A673 (cell line): ENCODE measurements at regions not wholly inside any gene's neighbourhood (a gene's known extent, or its start where the extent isn't known, plus 50 kb on each side); places are given as distances from the start of the nearest gene placed in this dataset.

Source experiments
- BruUV-seq: library from RNA; stranded (reverse); fragments of 400-500 nt; replicated peaks from 2 replicates; lab custom pipeline; 2021; lab: Mats Ljungman, UMichigan
- CTCF ChIA-PET: fragments of 300-600 bp; sonication (Branson Sonifier 250); formaldehyde crosslinking; loops from one replicate; lab custom pipeline; 2022; ENCODE audit warnings: antibody characterized with exemption; lab: Charles Lee
- POLR2A ChIA-PET: fragments of 300-600 bp; sonication (Branson Sonifier 250); formaldehyde crosslinking; loops from one replicate; lab custom pipeline; 2022; ENCODE audit warnings: antibody characterized with exemption; ENCODE audit not compliant: low non-redundant PET; lab: Charles Lee
- DNase-seq: peaks from one replicate; pipeline ENCODE4 v3.0.0-alpha.2; 2015; ENCODE audit warnings: low spot score
- H3K27ac ChIP-seq: fragments of 200-600 bp; sonication (generic); 2 replicates; pipeline ENCODE4 v1.5.1; 2016; ENCODE audit warnings: mixed run types, low read depth, mild to moderate bottlenecking, mixed read lengths, antibody characterized with exemption, low read length; ENCODE audit not compliant: poor library complexity, severe bottlenecking
- H3K27me3 ChIP-seq: fragments of 200-600 bp; sonication (generic); replicated peaks from 2 replicates; pipeline ENCODE4 v1.6.1; 2017; ENCODE audit warnings: mixed run types, low read depth, mild to moderate bottlenecking, mixed read lengths, antibody characterized with exemption, low read length; ENCODE audit not compliant: insufficient read depth, poor library complexity
- H3K36me3 ChIP-seq: fragments of 200-600 bp; sonication (generic); 2 replicates; pipeline ENCODE4 v1.6.1; 2016; ENCODE audit warnings: mixed run types, mild to moderate bottlenecking, mixed read lengths, antibody characterized with exemption, low read length; ENCODE audit not compliant: insufficient read depth, poor library complexity, severe bottlenecking
- H3K4me1 ChIP-seq: fragments of 200-600 bp; sonication (generic); 2 replicates; pipeline ENCODE4 v1.6.1; 2017; ENCODE audit warnings: mixed run types, mild to moderate bottlenecking, mixed read lengths, antibody characterized with exemption, low read length; ENCODE audit not compliant: insufficient read depth, poor library complexity, severe bottlenecking
- H3K4me3 ChIP-seq: fragments of 200-600 bp; sonication (generic); 2 replicates; pipeline ENCODE4 v1.5.1; 2016; ENCODE audit warnings: low read depth, mixed run types, mild to moderate bottlenecking, mixed read lengths, low read length; ENCODE audit not compliant: poor library complexity, severe bottlenecking
- H3K9me3 ChIP-seq: fragments of 200-600 bp; sonication (generic); 2 replicates; pipeline ENCODE4 v1.6.1; 2016; ENCODE audit warnings: mixed run types, low read depth, mild to moderate bottlenecking, mixed read lengths, antibody characterized with exemption, low read length; ENCODE audit not compliant: poor library complexity, severe bottlenecking
- EZH2 ChIP-seq: fragments of 200-600 bp; sonication (generic); IDR thresholded peaks from 2 replicates; pipeline ENCODE4 v1.6.1; 2017; ENCODE audit warnings: borderline replicate concordance, low read depth, mild to moderate bottlenecking, mixed read lengths, antibody characterized with exemption, low read length; ENCODE audit not compliant: poor library complexity, severe bottlenecking
- intact Hi-C: fragments of 100-400 bp; cut with micrococcal nuclease; formaldehyde crosslinking; loops from one replicate; pipeline ENCODE4 v1.10.0; 2022; ENCODE audit not compliant: unreplicated experiment
- TF ChIP-seq, protein P1 (sequence below): fragments of 300-800, 200-600 bp; sonication (generic); conservative IDR thresholded peaks from 2 replicates; pipeline ENCODE4 v1.5.1; 2017; ENCODE audit warnings: low read depth, mild to moderate bottlenecking, antibody characterized with exemption, low read length, moderate library complexity, mixed read lengths

GRCh38 chr20:6401893-6402557 lies 279.2 kb upstream of the FERMT1 start:
- POLR2A ChIA-PET, result no interaction called here
- peaks cover 3% of the 10 kb centered on the region for H3K27me3 ChIP-seq
- no peak for DNase-seq
- H3K4me1 ChIP-seq, result no peaks in the 10 kb centered on the region
- BruUV-seq, result no TSS peak
- no peak overlapping the region for H3K27ac ChIP-seq
- intact Hi-C loops, result no loop called here
- no peaks in the 10 kb centered on the region for H3K36me3 ChIP-seq
- CTCF ChIA-PET, result no interaction called here
- H3K4me3 ChIP-seq, result no peak overlapping the region
- TF ChIP-seq, protein P1, sequence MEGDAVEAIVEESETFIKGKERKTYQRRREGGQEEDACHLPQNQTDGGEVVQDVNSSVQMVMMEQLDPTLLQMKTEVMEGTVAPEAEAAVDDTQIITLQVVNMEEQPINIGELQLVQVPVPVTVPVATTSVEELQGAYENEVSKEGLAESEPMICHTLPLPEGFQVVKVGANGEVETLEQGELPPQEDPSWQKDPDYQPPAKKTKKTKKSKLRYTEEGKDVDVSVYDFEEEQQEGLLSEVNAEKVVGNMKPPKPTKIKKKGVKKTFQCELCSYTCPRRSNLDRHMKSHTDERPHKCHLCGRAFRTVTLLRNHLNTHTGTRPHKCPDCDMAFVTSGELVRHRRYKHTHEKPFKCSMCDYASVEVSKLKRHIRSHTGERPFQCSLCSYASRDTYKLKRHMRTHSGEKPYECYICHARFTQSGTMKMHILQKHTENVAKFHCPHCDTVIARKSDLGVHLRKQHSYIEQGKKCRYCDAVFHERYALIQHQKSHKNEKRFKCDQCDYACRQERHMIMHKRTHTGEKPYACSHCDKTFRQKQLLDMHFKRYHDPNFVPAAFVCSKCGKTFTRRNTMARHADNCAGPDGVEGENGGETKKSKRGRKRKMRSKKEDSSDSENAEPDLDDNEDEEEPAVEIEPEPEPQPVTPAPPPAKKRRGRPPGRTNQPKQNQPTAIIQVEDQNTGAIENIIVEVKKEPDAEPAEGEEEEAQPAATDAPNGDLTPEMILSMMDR, result no peak
- TF ChIP-seq EZH2, result no peak
- no peaks in the 10 kb centered on the region for H3K9me3 ChIP-seq

DNA sequence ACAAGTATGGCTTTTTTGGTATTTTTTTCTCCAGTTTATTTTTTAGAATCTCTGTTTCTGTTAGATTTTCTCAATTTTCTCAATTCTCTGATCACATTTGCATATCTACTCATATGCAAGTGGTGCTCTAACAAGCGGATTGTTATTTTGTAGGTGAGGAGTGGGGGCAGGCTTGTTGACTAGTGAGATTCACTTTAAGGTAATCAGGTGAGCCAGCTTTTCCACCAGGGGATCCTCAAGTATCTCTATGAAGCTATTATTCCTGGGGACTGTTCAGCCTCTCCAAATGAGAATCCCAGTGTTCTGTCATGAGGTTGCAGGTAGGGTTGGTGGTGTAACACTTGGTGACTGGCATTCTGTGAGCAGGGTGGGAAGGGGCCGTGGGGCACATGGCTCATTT lies 274.3 kb upstream of the FERMT1 start:
- no peak for DNase-seq
- BruUV-seq, result no TSS peak
- TF ChIP-seq, protein P1, result no peak
- no peak for TF ChIP-seq EZH2
- H3K27ac ChIP-seq, result no peak overlapping the region
- CTCF ChIA-PET, result no interaction called here
- POLR2A ChIA-PET, result no interaction called here
- H3K4me3 ChIP-seq, result no peak overlapping the region
- no peaks in the 10 kb centered on the region for H3K9me3 ChIP-seq
- intact Hi-C loops, result no loop called here
- H3K4me1 ChIP-seq, result no peaks in the 10 kb centered on the region
- no peaks in the 10 kb centered on the region for H3K27me3 ChIP-seq
- H3K36me3 ChIP-seq, result no peaks in the 10 kb centered on the region

DNA sequence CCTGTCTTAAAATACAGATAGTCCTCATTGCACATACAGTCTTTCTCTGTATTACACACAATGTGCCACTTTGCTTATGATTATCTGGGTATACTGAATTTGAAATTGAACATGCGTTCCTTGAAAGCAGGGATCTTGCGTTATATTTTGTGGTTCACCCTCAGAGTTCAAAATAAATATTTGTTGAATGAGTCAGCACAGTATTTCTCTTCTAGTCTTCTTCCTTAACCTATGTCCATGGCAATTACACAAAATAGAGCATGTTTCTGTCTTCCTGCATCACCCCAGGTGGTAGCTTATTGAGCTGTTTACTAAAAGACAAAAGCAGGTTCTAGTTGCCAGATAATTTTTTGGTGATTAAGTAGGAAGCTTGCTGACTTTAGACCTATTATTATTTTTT lies 272.9 kb upstream of the FERMT1 start:
- CTCF ChIA-PET, result no interaction called here
- intact Hi-C loops, result no loop called here
- peak; percentile 6 for DNase-seq
- no peak overlapping the region for H3K27ac ChIP-seq
- H3K4me3 ChIP-seq, result no peak overlapping the region
- H3K9me3 ChIP-seq, result no peaks in the 10 kb centered on the region
- no TSS peak for BruUV-seq
- no peak for TF ChIP-seq EZH2
- TF ChIP-seq, protein P1, result no peak
- POLR2A ChIA-PET, result no interaction called here
- no peaks in the 10 kb centered on the region for H3K36me3 ChIP-seq
- peaks cover 4% of the 10 kb centered on the region for H3K27me3 ChIP-seq
- H3K4me1 ChIP-seq, result no peaks in the 10 kb centered on the region
